ENCODE measurements at regions not wholly inside any gene's neighbourhood (a gene's known extent, or its start where the extent isn't known, plus 50 kb on each side); places are given as distances from the start of the nearest gene placed in this dataset.

DNA sequence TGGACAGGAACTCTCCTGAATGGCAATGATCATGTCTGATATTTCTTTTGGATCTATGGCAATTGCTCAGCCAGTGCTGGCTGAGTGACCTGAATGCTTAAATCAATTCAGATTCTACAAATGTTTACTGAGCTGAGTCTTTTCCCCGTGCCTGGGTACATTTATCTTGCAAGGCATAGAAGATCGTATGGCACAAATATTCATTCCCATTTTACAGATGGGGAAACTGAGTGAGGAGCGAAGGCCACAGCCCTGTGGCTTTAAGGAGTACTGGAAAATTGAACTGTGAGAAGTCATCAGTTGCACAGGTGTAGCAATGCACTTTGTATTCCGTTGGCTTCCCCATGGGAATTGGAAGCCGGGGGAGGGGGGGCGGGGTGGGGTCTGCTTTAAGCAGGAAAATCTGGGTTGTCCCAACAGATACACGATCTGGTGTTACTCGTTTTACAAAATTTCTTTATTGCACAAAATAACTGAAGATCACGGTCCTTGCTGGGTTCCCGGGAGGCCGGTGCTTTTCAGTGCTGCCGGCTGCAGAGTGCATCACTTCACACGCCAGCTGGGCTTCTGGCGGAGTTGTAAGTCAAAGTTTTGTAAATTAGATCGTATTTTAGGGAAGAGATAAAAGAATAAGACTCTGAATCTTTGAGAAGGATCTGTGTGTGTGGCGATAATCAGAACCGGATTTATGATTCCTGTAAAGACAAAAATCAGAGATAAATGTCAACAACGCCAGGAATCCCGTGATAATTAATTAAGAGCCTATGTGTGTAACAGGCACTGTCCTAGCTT, 75.0 kb upstream of the MAP1LC3B2 start:
- no peak for DNase-seq (ENCODE audit: low read depth)

DNA sequence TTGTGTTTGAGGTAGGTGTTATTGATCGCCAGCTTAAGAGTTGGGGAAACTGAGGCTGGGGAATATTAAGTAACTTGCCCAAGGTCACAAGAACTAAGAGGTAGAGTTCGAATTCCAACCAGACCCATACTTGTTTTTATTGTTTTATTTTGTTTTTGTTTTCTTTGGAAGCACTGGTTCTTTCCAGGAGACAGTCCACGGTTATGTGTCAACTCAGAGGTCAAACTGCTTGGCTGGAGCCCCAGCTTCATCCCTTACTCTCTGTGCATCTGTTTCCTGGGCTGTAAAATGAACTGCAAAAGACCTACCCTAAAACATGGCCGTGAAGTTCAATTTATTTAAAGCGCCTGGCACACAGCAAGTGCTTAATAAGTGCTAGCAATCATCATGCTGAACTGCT, 74.4 kb upstream of the MAP1LC3B2 start:
- DNase-seq (ENCODE audit: low read depth): no peak

DNA sequence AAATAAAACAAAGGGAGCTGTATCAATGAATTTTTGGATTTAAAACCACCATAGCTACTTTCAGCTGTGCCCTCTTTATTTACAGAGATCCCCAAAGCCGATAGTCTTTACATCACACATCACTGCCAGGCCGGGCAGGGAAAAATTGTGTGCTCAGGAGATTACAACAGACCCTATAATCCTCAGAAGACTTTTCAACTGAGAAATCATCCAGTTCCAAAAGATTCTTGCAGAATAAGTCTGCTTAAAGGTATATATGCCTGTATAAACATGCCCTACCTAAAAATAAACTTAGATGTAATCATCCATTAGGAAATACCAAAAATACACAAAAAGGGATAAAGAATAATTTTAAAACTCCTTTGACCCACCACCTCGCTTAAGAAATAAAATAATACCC, 70.1 kb upstream of the MAP1LC3B2 start:
- no peak for DNase-seq (ENCODE audit: low read depth)

DNA sequence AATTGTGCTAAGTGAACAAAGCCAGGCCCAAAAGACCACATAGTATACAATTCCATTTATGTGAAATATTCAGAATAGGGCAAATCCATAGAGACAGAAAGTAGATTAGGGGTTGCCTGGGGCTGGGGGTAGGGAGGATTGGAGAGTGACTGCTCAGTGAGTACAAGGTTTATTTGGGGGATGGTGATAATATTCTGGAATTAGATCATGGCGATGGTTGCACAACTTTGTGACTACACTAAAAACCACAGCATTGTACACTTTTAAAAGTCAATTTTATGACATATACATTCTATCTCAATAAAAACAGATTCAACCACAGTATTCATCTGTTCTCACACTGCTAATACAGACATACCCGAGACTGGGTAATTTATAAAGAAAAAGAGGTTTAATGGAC, 68.7 kb upstream of the MAP1LC3B2 start:
- DNase-seq (ENCODE audit: low read depth): no peak

DNA sequence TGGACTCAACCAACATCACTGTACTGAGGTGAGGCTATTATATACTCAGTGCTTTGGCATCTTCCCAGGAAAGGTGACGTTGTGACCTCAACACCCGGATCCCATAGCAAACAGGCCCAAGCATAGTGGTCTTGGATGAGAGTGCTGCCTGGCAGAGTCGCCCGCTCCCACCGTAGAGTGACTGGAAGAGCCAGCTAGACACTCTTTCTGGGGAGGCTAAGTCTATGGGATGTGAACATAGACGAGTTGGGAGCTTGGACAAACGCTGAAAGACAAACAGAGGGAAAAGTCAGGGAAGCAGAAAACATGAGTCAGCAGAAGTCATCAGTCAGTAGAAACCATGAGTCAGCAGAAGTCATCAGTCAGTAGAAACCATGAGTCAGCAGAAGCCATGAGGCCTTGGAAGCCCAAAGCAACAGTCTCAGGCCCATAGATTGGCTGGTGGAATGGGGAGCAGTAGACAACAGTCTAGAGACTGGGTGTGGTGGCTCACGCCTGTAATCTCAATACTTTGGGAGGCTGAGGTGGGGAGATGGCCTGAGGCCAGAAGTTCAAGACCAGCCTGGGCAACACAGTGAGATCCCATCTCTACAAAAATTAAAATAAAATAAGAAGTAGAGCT, 66.4 kb upstream of the MAP1LC3B2 start:
- DNase-seq (ENCODE audit: low read depth): peak; percentile 77

DNA sequence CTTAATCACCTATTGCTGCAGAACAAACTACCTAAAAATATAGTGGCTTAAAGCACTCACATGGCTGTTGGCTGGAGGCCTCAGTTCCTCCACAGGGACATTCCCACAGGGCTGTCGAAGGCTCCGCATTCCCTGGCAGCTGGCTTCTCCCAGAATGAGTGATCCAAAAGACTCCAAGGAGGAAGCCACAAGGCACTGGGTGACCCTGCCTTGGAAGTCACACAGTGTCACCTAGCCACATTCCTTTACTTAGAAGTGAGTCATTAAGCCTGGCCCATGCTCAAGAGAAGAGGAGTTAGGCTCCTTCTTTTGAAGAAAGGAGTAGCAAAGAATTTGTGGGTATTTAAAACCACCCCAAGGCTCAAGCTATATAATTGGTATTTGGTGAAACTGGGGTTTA, 63.9 kb upstream of the MAP1LC3B2 start:
- peak; percentile 89 for DNase-seq (ENCODE audit: low read depth)

DNA sequence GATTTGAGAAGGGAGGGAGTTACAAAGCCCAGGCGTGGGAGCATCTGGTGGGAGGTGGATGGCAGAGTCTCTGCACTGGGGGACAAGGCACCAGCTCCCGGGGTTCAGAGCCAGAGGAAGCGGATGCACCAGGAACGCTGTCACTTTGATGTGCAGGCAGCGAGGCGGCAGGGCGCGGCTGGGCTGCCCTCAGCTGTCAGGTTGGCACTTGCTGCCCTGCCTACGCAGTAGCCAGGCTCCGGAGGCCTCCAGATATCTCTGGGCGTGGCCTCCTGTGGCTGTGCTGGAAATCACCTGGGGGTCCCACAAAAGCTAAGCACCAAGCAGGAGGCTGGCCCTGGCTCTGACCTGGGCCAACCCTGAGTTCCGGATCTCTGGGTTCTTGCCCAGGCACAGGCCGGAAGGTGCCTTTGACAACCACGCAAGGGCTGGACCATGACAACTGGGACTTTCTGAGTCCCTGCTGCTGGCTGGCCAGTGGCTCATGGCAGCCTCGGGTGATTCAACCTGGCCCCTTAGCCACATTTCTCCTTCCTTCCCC, 62.1 kb upstream of the MAP1LC3B2 start:
- DNase-seq (ENCODE audit: low read depth): no peak

DNA sequence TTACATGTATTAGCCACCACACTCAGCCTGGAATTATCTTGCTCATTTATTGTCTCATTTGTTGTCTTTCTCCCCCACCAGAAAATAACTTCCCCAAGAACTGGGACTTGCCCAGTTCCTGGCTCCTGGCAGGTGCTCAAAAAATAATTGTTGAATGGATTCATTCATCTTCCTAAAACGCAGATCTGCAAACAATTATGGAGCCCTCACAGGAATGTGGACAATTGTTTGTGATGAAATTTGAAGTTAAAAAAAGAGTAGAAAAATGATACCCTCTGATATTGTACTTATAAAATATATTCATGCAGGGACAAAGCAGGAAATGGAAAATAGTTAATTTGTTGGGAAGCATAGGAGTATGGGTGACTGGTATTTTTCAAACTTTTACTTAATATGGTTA, 60.7 kb upstream of the MAP1LC3B2 start:
- DNase-seq (ENCODE audit: low read depth): peak; percentile 33

DNA sequence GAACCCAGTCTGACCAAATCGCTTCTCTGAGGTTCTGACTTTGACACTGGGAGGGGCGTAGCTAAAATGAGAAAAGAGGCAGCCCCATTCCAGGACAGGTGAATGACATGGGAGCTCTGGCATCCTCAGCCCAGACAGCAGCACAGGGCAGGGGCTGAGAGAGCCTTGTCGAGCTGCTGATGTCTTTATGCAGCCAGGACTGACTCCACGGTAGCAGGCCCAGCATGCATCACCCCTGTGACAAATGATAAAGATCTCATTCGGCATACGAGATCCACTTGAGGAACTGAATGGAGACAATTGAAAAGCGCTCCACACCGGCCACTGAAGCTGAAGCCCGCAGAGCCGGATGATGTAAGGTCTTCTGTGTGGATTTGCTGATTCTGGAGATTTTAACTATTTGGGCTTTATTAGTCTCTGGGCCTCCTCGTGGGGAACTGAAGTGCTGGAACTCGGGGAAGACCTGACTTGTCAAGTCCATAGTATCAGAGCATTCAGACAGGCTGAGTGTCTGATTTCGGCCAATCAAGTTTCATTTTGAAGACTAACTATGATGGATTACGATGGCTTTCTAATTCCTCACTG, 56.9 kb upstream of the MAP1LC3B2 start:
- DNase-seq (ENCODE audit: low read depth): no peak

DNA sequence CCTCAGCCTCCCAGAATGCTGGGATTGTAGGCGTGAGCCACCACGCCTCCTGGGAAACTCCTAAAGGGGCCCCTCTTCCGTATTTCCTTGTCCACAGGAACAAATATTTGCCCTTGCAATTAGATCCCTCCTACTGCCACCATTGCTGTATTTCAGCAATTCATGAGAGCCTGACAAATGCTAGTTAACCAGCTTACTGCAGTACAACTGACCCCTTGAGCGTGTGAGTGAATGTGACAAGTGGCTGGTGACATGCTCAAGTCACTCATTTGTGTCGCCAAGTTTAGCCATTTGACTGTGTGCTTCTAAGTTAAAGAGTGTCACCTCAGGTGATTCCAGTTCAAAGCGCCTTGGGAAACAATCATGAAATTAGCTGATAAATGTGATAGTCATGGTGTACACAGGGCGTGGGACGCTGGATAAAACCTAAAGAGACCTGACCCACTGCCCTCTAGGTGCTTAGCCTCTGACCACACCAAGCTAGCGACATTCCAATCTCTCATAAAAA, 56.1 kb upstream of the MAP1LC3B2 start:
- DNase-seq (ENCODE audit: low read depth): no peak

DNA sequence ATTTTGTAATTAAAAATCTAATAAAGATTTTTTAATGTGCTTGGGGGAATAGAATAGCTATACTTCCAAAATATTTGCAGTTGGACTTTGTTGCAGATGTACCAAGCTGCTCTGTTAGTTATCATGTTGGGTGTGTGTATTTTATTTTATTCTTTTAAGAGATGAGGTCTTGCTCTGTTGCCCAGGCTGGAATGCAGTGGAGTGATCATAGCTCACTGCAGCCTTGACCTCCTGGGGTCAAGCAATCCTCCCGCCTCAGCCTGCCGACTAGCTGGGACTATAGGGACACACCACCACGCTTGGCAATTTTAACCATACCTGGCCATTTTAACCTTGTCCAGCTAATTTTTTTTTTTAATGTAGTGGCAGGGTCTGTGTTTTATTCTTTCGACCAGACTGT, 54.7 kb upstream of the MAP1LC3B2 start:
- DNase-seq (ENCODE audit: low read depth): no peak

DNA sequence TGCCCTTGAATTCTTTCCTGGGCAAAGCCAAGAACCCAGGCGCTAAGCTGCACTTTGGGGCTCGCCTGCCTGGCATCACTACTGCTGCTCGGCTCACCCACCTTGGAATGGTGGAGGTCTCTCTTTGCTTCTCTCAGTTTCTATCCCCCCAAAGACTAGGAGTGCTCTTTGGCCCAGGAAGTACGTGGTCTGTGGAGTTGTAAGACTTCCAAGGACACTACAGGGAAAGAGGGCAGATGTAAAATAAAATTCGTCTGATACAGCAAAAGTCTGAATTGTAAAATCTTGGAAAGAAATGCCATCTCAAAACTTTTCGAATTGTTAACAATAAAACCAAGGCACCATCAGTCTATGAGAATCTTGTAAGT, 52.5 kb upstream of the MAP1LC3B2 start:
- DNase-seq (ENCODE audit: low read depth): no peak

DNA sequence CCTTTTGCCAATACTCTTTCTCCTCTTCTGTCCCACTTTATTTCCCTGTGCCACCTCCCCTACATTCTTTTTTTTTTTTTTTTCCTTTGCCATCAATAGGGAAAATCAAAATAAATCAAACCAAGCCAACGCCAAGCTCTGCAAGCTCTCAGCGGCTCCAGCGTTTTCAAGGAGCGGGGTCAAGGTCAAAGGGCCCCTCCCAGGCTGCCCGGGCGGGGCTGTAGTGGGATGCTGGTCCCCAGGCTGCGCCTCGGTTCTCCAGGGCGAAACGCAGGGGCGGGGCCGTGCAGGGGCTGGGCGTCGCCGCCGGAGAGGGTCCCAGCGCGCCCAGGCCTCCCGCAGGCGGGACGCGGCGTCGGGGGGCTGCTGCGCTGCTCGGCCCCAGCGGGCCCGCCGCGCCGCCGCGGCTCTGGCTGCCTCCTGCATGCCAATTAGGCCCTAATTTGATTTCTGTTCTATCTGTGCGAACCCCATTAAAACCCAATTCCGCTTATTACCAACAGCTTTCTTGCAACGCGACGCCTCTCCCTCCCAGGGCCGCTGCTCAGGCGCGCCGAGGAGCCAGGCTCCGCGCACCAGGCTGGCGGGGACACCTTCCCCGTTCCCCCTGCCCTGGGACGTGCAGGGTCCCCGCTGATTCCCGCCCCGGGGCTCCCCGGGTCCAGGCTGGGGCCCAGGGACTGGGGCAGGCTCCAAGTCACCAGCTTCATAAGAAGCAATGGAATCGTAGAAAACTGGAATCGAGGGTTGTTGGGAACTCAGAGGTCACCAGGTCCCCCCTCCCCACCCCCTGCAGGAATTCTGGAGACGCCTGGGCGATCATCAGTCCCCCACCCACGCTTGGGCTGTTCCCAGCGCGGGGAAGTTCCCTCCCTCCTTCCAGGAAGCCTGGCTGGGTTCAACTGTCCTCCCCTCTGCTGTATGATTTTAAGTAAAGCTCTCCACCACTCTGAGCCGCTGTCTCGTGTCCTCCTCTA, 50.7 kb upstream of the MAP1LC3B2 start:
- no peak for DNase-seq (ENCODE audit: low read depth)
